Thyroid gland (tissue), 4 donors: ENCODE measurements at regions not wholly inside any gene's neighbourhood (a gene's known extent, or its start where the extent isn't known, plus 50 kb on each side); places are given as distances from the start of the nearest gene placed in this dataset.
A peak's percentile ranks its signal among the peaks of the same experiment; 100 is the strongest.

Experiments
- DNase-seq, 2 donors: peaks; one replicate each; pipeline ENCODE4 v3.0.0-alpha.2; 2019
- H3K27ac ChIP-seq, 3 donors: fragments of 200-600 bp; sonication (generic); 1 replicate in 2 of 3; 2 replicates in 1 of 3; pipeline ENCODE4 v1.5.1; 2016 to 2019; ENCODE audit warnings: mild to moderate bottlenecking in 1 of 3, moderate library complexity in 1 of 3
- H3K27me3 ChIP-seq: fragments of 200-600 bp; sonication (generic); one replicate; pipeline ENCODE4 v1.5.1; 2019
- H3K36me3 ChIP-seq, 2 donors: fragments of 200-600 bp; sonication (generic); one replicate each; pipeline ENCODE4 v1.5.1; 2016 to 2019
- H3K4me1 ChIP-seq, 2 donors: fragments of 200-600 bp; sonication (generic); one replicate each; pipeline ENCODE4 v1.5.1; 2017 to 2019
- H3K4me3 ChIP-seq, 3 donors: fragments of 200-600 bp; sonication (generic); replicated peaks in 1 of 3; 1 replicate in 2 of 3; 2 replicates in 1 of 3; pipeline ENCODE4 v1.5.1; 2016; ENCODE audit warnings: mild to moderate bottlenecking in 1 of 3
- H3K9me3 ChIP-seq: fragments of 200-600 bp; sonication (generic); one replicate; pipeline ENCODE4 v1.5.1; 2017
- CTCF ChIP-seq, 6 experiments: fragments of 200-600 bp in 3 of 6; fragments of 450-650 bp in 3 of 6; sonication (generic) in 3 of 6; IDR thresholded peaks; one replicate each; pipeline ENCODE4 v1.5.1; 2016 to 2019; ENCODE audit warnings: antibody characterized with exemption in 6 of 6, mild to moderate bottlenecking in 2 of 6, inconsistent platforms in 1 of 6, moderate library complexity in 1 of 6
- POLR2A ChIP-seq, 2 donors: fragments of 450-650 bp; IDR thresholded peaks; one replicate each; pipeline ENCODE4 v1.6.1; 2017; ENCODE audit warnings: antibody characterized with exemption in 2 of 2, mild to moderate bottlenecking in 2 of 2, moderate library complexity in 1 of 2
- WGBS, 2 donors: methylation state at CpG; one replicate each; pipeline ENCODE4 v1.1.5; 2017; 5-methylcytosine and 5-hydroxymethylcytosine counted together
- intact Hi-C: fragments of 100-400 bp; cut with DNase I; formaldehyde crosslinking; loops from one replicate; pipeline ENCODE4 v1.15.1; 2023

GRCh38 chr15:70469182-70469581, 294.2 kb downstream of the UACA start:
- Histone ChIP-seq H3K36me3 (no peaks in the 10 kb centered on the region), H3K4me1 (peaks cover 0 to 8% of the 10 kb centered on the region in 2 donors), H3K27me3 (no peaks in the 10 kb centered on the region), H3K9me3 (no peaks in the 10 kb centered on the region), H3K4me3 (no peak overlapping the region), H3K27ac (no peak overlapping the region)
- DNase-seq, result no peak
- 88 to 95% methylated on average over 3 of the region's 3 CpGs for WGBS, 2 donors
- TF ChIP-seq CTCF (IDR thresholded peaks at IDR 0.05) (no peak), POLR2A (IDR thresholded peaks at IDR 0.05) (no peak)
- intact Hi-C loops, result no loop called here

- no peak overlapping the region for H3K27ac ChIP-seq
- TF ChIP-seq POLR2A (IDR thresholded peaks at IDR 0.05) (no peak), CTCF (IDR thresholded peaks at IDR 0.05) (peak in 4 of 6 experiments; percentile 31 to 55 (median 46))
- peak; percentile 54 to 60 for DNase-seq
- no peaks in the 10 kb centered on the region for H3K9me3 ChIP-seq
- peaks cover 0 to 10% of the 10 kb centered on the region in 2 donors for H3K4me1 ChIP-seq
- H3K36me3 ChIP-seq, result no peaks in the 10 kb centered on the region
- no peak overlapping the region for H3K4me3 ChIP-seq
- no peaks in the 10 kb centered on the region for H3K27me3 ChIP-seq
- 35 to 47% methylated on average over 4 of the region's 4 CpGs for WGBS, 2 donors
- intact Hi-C loops, result no loop called here
Measured at GRCh38 chr15:70466895-70467529, 296.3 kb downstream of the UACA start.

- Histone ChIP-seq H3K4me1 (peaks cover 0 to 10% of the 10 kb centered on the region in 2 donors), H3K36me3 (no peaks in the 10 kb centered on the region), H3K9me3 (no peaks in the 10 kb centered on the region), H3K27ac (no peak overlapping the region), H3K27me3 (no peaks in the 10 kb centered on the region), H3K4me3 (no peak overlapping the region)
- DNase-seq, result no peak
- TF ChIP-seq POLR2A (IDR thresholded peaks at IDR 0.05) (no peak), CTCF (IDR thresholded peaks at IDR 0.05) (no peak)
- 73 to 74% methylated on average over 3 of the region's 3 CpGs for WGBS, 2 donors
- intact Hi-C loops, result no loop called here
Measured at GRCh38 chr15:70466305-70466704, 297.1 kb downstream of the UACA start.

GRCh38 chr15:70465812-70466211, 297.5 kb downstream of the UACA start:
- no peaks in the 10 kb centered on the region for H3K9me3 ChIP-seq
- H3K4me3 ChIP-seq, result no peak overlapping the region
- no peak for DNase-seq
- H3K36me3 ChIP-seq, result no peaks in the 10 kb centered on the region
- no peak overlapping the region for H3K27ac ChIP-seq
- H3K27me3 ChIP-seq, result no peaks in the 10 kb centered on the region
- intact Hi-C loops, result no loop called here
- TF ChIP-seq CTCF (IDR thresholded peaks at IDR 0.05), result no peak
- no peak for TF ChIP-seq POLR2A (IDR thresholded peaks at IDR 0.05)
- 93 to 94% methylated on average over 4 of the region's 4 CpGs for WGBS, 2 donors
- H3K4me1 ChIP-seq, result peaks cover 0 to 10% of the 10 kb centered on the region in 2 donors

- TF ChIP-seq CTCF (IDR thresholded peaks at IDR 0.05) (no peak), POLR2A (IDR thresholded peaks at IDR 0.05) (no peak)
- no peak overlapping the region for H3K4me3 ChIP-seq
- no peaks in the 10 kb centered on the region for H3K36me3 ChIP-seq
- peaks cover 0 to 10% of the 10 kb centered on the region in 2 donors for H3K4me1 ChIP-seq
- intact Hi-C loops, result no loop called here
- H3K27me3 ChIP-seq, result no peaks in the 10 kb centered on the region
- DNase-seq, result no peak
- no peak overlapping the region for H3K27ac ChIP-seq
- 0% methylated on average over 1 of the region's 1 CpG for WGBS, 2 donors
- H3K9me3 ChIP-seq, result no peaks in the 10 kb centered on the region
Measured at GRCh38 chr15:70463453-70463834, 299.9 kb downstream of the UACA start.
